CD4-positive, alpha-beta T cell treated with Interleukin-6 for 4 hours (primary cell): ENCODE measurements at regions not wholly inside any gene's neighbourhood (a gene's known extent, or its start where the extent isn't known, plus 50 kb on each side); places are given as distances from the start of the nearest gene placed in this dataset.
A peak's percentile ranks its signal among the peaks of the same experiment; 100 is the strongest.
"Not testable (repeated sequence)": the region's sequence is repeated elsewhere in the genome, so short reads cannot be mapped to it uniquely, and the experiment has no call there.

Experiments used
- DNase-seq: peaks from one replicate; pipeline ENCODE4 v3.0.0-alpha.2; 2020; ENCODE audit warnings: mixed read lengths

DNA sequence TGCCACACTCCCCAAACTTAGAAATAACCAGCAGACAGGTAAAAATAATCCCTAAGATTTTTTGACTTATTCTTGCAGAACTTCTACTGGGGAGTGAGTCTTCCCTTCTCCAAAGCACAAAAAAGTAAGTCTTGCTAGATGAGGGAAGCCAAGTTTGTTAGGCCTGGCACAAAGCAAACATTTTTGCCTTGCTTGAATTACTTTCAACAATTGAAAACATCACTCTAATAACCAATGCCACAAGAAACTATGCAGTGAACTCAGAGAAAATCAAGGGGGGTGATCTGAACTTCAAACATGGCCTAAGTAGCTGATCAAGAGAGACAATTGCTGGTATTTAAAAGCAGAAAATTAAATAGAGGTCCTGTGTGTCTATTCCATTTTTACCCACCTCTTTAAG is 123.6 kb upstream of the SLC1A3 start:
- no peak for DNase-seq

DNA sequence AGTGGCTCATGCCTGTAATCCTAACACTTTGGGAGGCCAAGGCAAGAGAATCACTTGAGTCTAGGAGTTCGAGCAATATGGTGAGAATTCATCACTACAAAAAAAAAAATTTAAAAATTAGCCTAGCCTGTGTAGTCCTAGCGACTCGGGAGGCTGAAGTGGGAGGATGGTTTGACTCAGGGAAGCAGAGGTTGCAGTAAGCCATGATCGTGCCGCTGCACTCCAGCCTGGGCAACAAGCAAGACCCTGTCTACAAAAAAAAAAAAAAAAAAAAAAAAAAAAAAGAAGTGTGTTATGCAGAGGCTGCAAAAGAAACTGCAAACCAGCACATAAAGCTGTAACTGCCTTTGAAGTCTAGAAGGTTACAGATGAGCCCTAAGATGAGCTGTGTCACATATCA is 116.9 kb upstream of the SLC1A3 start:
- DNase-seq, result no peak

DNA sequence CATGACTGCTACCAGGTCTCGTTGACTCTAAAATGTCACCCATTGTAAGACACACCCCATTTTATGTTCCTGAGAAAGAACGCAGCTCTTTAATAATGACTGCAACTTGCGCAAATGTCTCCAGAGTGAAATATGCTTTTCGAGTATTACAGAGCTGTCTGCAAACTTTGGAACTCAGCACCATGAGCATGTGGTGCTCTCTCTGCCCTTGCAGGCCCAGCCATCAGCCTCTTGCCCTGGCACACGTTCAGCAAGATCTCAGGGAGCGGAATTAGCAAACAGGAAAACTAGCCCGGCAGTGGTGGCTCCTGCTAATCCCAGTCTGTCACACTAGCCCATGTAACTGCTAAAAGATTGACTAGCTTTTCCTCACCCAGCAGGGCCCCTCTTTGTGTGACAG is 114.5 kb upstream of the SLC1A3 start:
- no peak for DNase-seq

DNA sequence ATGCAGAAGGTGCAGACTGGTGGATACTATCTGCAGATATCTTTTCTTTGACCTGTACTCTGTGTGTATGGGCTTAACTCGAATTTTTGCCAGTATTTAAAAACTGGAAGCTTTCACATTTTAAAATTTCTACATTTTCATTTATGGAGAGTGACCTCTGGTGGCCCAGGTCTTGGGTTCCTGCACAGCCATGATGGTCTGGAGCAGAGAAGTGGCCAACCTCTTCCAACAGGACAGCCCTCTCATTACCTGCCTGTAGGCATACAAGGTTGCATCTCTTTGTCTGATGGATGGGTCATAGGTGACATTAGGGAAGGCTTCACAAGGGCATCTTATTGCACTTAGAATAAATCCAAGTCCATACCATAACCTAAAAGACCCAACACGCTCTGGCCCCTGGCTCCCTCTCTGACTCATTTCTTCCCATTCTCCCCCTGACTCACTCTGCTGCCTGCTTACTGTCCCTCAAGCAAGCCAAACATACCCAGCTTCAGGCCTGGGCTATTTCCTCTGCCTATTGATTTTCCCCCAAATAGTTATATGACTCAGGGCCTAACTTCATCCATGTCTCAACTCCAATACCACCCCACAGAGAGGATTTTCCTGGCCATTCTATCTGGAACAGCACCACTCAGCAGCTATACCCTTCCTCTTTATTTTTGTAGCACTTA is 113.3 kb upstream of the SLC1A3 start:
- no peak for DNase-seq

DNA sequence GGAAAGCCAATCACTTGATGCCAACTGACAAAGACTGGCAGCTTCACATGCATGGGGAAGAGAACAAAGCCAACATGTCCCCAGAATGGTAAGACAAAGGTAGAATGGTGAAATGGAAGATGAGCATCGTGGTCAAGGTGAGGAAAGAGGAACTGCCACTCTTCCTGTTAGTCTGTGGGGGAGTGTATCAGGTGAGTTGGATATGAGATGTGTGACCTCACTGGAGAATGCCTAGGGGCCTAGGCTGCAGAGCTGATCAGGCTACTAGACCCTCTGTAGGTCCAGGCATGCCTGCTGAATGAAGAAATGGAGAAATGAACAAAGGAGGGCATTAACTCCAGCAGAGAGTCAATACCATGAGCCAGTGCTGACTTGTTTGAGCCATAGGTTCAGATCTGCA is 112.4 kb upstream of the SLC1A3 start:
- no peak for DNase-seq

DNA sequence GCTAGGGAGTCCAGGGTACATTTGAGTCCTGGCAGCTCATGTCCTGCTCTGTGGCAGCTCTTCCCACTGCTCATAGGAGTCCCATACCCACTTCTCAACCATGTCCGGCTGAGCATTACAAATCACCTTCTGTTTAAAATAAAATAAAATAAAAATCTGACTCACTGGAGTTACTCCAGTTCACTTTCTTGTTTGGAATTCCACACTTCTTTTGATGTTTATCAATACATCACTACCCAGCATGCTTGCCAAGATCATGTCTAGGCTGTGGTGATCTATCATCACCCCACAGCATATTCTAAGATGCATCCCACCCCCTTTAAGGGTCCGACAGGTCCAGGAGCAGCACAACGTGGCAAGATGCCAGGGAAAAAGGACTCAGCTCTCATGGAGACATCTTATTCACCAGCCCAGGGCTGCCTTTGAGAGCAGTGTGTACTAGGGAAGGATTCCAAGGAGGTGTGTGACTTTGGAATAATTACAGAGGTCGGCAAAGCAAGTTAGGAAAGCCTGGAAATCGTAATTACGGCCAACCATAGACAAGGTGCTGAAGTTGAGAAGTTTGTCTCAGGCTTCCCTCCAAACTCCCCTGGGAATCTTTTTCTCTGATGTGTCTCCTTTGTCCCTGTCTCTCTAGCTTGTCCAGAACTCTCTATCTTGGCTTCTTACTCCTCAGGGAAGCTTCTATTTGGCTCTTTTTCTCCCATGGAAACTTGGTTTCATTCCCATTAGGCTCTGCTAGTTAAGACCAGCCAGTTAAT is 111.4 kb upstream of the SLC1A3 start:
- DNase-seq, result no peak

DNA sequence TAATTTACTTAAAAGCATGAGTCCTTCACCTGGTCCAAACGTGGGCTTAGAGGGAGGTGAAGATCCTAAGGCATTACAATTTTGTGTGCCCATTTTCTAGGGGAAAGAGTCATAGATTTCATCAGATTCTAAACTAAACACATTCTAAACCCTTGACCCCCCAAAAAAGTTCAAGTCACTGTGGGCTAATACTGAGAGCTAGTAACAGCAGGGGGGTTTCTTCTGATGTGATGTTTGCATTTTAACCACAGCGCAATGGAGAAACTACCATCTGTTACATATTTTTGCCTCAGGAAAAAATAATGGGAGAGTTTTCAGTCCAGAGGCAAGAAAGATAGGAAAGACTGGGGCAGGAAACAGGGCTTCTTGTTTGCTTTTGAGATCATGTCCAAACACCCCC is 110.8 kb upstream of the SLC1A3 start:
- no peak for DNase-seq

DNA sequence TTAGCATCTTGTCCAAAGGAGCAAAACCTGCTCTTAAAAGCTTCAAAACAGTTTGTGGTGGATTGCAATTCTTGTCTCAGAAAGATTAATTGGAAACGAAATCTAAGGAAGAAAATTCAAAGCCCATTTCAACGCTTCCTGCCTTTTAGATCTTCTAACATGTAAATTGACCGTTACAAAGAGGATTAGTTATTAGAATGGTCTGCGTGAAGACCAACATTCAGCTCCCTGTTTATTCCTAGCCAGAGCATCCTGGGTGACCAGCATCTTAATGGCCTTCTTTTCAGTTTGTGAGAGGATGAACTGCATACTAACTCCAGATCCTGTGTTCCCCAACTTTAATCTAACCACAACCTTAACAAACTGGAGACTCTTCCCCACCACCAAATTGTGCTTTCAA is 109.9 kb upstream of the SLC1A3 start:
- no peak for DNase-seq

DNA sequence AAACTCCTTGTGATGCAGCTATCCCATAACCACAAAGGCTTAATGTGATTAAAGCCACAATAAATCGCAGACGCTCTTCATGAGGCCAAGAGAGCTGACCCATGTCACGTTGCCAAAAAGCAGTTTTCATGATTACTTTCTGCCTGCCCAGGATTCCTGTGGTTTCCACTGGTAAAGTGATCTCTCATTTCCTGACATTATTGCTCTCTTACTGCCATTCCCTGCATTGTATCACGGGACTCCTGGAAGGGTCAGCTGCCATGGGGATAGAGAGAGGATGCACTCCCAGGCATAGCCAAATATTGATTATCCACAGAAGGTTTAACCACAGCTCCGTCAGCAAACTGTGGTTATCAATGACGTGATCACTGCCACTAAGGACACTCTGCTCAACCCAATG is 103.8 kb upstream of the SLC1A3 start:
- DNase-seq, result no peak

DNA sequence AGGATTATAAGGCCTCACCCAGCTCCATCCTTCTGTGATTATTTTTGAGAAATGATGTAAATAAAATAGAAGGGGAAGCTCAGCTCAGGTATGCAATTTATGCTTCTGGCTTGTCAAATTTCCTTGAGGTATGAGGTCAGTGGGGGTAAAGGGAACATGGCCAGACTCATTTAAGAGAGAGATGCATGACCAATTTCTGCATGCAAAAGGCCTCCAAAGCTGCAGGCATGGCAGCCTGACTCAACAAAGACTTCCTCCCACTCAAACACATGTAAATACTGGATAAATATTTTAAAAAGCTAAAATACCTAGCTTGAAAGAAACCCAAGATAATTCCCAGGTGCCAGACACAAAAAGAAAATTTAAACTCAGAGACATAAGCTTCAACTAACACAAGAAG is 101.4 kb upstream of the SLC1A3 start:
- no peak for DNase-seq

DNA sequence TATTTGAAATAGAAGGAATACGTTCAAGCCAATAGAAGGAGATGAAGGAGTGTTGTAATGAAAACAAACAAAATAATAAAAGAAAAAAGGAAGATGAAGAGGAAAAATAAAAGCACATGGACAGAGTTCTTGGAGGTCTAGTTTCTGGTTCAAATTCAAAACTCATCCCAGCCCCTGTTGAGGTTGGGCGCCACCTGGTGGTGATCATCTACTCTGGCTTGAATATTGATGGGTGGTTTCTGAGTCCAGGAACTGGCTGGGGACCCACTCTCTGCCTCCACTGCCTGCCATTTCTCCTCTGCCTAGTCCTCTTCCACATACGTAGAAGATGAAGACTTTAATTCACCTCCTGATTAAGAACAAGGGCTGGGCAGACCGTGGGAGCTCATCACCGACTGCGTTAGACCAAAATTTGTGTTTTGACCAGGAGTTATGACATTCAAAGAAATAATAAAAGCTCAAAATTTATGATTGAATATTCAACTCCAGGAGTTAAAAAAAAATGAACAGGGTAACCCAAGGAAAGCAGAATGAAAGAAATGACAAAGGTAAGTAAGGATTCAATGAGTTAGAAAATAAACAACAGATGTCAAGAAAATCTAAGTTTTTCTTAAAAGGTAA is 99.0 kb upstream of the SLC1A3 start:
- DNase-seq, result peak; percentile 73

DNA sequence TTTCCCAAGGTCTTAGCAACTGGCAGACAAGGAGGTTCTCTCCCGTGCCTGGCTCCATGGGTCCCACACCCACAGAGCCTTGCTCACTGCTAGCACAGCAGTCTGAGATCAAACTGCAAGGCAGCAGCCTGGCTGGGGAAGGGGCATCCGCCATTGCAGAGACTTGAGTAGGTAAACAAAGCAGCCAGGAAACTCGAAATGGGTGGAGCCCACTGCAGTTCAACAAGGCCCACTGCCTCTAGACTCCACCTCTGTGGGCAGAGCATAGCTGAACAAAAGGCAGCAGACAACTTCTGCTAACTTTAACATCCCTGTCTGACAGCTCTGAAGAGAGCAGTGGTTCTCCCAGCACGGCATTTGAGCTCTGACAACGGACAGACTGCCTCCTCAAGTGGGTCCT is 98.1 kb upstream of the SLC1A3 start:
- DNase-seq, result not testable (repeated sequence)

DNA sequence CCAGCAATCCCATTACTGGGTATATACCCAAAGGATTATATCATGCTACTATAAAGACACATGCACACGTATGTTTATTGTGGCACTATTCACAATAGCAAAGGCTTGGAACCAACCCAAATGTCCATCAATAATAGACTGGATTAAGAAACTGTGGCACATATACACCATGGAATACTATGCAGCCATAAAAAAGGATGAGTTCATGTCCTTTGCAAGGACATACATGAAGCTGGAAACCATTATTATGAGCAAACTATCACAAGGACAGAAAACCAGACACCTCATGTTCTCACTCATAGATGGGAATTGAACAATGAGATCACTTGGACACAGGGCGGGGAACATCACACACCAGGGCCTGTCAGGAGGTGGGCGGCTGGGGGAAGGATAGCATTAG is 92.8 kb upstream of the SLC1A3 start:
- not testable (repeated sequence) for DNase-seq

DNA sequence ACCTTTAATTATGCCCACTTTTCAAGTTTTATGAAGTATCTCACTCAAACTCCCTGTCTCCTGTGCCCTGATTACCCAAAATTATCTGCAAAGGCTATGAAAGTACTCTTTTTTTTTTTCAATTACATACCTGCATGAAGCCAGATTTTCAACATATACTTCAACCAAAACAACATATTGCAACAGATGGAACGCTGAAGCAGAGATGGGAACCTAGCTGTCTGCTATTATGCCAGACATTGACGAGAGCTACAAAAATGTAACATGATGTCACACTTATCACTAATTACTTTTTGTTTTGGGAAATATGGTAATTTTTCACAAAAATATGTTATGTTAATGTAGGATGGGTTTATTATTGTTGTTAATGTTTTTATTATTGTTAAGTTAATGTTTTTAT is 86.5 kb upstream of the SLC1A3 start:
- no peak for DNase-seq

DNA sequence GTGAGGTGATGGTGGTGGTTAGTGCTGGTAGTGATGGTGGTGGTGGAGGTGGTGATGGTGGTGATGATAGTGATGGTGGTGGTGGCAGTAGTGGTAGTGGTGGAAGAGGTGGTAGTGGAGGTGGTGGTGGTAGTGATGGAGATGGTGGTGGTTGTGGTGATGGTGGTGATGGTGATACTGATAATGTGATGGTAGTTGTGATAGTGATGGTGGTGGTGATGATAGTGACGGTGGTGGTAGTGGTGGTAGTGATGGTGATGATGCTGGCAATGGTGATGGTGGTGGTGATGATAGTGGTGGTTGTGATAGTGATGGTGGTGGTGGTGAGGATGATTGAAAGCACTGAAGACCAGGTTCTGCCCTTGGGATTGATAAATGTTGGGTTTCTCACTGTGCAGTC is 85.2 kb upstream of the SLC1A3 start:
- no peak for DNase-seq

DNA sequence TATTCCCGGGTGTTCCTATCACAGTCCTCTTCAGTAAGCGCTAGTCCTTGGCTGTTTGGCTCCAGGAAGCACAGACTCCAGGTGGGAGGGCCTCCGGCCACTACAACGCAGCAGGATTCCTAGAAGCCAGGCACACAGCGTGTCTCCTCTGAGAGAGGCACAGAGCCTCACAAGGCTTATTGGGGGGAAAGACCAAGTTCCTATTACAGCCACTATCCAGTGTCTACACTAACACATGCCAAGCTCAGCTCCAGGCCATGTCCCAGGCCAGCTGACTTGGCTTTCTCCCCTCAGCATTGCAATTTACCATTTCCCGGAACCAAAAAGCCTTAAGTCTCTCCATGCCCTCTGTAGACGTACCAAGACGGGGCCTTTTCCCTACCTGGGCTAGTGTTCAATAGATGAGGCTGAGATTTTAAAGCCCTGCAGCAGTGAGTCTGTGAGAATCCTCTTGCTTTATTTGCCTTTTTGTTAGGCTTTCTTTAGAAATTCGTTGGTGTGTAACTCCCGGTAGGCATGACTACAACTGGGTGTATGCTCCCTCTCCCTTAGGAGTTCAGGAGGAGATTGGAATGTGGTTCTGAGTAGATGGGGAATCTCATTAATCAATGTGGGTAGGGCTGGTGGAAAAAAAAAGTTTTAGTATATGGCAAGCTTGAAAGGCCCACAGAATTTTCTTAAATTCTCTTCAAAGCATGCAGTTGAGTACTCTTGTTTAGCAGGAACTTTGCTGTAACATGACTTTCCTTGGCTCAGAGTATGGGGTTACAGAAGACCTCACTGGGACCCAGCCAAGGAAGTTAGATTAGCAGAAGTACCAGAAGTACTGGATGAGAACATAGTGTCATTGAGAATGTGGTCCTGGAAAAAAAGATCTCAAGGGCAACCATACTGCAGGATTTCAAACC is 84.3 kb upstream of the SLC1A3 start:
- DNase-seq, result no peak

DNA sequence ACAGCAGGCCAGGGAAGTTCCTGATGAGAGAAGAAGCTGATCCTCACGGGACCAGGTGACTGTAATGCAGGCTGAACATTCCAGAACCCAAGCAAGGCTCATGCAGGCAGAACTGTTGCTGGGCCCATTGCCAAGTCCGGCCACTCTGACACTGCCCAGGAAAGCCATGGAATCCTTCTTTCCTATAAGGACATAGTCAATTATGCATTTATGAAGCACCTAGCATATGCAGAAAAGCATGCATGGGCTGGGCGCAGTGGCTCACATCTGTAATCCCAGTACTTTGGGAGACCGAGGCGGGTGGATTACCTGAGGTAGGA is 83.7 kb upstream of the SLC1A3 start:
- DNase-seq, result no peak

DNA sequence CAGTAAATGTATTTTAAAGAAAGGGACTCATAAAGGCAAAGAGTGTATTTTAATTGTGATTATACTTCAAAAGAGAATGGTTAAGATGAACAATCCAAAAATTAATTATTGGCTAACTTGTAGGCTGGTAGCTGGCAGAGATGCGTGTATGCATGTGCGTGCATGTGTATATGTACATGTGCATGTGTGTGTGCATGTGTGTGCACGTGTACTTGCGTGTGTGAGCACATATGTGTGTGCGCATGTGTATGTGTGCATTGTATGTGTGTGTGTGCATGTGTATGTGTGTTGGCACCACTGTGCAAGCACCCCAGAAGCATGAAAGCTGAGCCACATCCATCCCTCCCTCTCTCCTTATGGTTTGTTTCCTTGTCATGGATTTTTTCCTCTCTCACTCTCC is 83.0 kb upstream of the SLC1A3 start:
- DNase-seq, result no peak

DNA sequence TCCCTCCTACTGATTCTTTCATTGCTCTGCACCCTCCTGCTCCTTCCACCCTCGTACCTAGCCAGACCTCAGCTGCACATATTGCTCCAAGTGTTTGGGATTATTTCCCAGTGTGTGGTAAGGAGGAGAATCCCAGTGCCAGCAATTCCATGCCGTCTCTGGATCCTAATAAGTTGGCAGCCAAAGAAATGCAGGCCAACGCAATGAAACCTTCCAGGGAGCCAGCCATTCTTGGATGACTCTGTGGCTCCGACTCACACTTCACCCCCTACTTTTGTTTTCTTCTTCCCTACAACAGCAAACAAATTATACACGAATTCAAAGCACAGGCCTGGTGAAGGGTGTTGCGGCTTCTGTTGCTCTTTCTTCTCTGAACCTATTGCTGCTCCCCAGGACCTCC is 82.5 kb upstream of the SLC1A3 start:
- no peak for DNase-seq

DNA sequence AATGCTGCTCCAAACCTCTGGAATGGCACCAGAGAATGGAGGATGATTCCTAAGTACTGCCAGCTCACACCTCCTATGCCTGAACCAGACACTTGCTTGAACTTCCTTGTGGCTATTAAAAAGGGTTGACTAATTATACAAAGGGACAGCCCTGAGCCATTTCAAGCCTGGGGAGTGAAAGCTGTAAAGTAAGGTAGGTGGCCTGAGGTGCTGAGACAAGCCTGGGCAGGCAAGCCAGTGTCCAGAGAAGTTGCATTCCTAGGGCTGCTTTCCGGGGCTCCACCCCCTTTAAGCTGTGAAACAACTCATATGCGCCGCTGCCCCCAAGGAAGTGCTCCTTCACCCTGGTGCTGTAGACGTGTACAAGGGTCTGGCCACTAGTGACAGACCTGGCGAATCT is 79.9 kb upstream of the SLC1A3 start:
- DNase-seq, result no peak

DNA sequence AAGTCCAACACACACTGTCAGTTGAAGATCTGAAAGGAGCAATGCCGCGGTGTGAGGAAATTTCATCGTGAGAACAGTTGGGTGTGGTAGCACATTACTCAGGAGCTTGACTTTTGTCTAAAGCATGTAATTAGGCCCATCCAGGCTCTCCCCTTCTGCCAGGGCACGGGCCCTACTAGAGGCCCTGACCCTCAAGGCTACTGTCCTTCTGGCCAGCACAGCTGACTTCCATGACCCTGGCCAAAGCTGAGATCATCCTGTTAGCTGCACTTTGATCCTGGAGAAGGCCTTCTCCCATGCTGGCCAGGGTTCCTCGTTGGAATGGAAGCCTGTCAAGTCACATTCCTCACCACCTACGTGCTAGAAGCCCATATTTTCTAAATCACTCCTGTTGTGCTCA is 77.8 kb upstream of the SLC1A3 start:
- DNase-seq, result no peak

DNA sequence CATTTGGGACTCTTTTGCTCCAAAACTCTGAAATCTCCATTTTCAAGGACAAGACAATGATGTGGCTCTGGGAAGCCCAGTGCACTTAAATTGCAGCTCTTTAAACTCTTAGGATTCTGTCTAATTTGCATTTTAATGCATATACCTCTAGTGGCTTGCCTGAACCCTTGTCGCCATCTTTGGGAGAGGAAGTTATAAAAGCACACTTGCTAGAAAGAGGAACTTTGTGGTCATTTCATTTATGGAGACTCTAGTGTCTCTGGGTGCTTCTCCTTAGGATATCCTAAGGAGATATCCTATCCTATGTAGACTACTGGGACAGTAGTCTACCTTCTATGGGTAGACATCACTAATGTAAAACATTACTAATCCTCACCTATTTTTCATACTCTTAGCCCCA is 77.3 kb upstream of the SLC1A3 start:
- DNase-seq, result no peak

DNA sequence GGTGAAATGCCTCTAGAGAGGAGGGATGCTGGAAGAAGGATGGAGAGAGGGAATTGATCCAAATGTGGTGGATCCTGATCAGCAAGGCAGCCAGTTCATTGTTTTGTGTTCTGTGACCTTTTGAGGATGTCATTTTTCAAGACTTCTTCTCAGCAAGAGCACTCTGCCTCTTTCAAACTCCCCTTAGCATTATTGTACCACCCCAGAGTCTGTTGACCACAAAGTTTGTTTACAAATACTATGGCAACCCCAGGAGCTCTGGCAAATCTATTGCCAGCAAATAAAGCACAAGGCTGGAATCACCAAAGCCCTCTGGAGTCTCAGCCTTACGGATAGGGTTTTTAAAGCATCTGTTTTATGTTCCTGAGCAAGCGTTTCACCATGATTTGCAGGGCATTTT is 76.2 kb upstream of the SLC1A3 start:
- no peak for DNase-seq

DNA sequence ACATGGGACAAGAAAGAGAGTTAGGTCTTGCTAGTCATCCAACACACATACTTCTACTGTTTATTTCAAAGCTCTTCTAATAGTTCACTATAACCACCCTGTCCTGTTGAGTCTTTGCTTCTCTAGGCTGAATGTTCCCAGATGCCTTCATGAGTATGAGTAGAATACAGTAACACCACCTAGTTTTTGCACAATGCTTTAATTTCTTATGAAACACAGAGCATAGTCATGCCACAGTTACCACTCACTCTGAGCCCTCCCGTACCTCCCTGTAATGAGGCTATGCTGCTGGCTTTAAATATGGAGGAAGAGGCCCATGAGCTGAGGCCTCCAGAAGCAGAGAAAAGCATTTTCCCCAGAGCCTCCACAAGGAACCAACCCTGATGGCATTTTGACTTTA is 75.0 kb upstream of the SLC1A3 start:
- DNase-seq, result no peak
